HL-60 (cell line): ENCODE measurements at regions not wholly inside any gene's neighbourhood (a gene's known extent, or its start where the extent isn't known, plus 50 kb on each side); places are given as distances from the start of the nearest gene placed in this dataset.

Source experiments
- CTCF ChIP-seq: IDR thresholded peaks from one replicate; pipeline ENCODE4 v1.5.1; 2011; ENCODE audit warnings: low read length, control low read depth, inconsistent platforms; ENCODE audit not compliant: insufficient read depth
- SPI1 ChIP-seq: IDR thresholded peaks from 2 replicates; pipeline ENCODE4 v1.6.1; 2012; ENCODE audit warnings: low read depth, mild to moderate bottlenecking, borderline replicate concordance
- TF ChIP-seq, protein P1 (sequence below): IDR thresholded peaks from 2 replicates; pipeline ENCODE4 v1.6.1; 2012; ENCODE audit warnings: low read depth; ENCODE audit not compliant: insufficient replicate concordance

DNA sequence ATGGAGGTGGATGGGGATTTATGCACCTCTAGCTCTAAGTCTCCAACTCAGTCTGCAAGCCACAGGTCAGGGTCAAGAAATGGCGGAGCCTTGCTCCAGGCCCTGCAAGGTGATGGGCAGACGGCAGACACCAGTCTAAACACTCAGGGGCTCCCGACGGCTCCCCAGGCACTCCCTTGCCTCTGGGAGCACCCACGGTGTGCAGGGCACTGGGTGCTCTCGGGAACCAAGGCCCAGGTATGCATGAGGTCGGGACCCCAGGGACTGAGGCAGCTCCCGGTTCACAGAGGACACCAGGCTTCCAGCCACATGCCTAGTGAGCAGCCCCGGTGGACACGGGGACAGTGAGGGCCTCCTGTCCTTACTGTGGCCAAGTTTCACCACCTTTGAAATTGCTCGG lies 53.1 kb upstream of the TTC34 start:
- no peak for TF ChIP-seq CTCF
- TF ChIP-seq, protein P1, sequence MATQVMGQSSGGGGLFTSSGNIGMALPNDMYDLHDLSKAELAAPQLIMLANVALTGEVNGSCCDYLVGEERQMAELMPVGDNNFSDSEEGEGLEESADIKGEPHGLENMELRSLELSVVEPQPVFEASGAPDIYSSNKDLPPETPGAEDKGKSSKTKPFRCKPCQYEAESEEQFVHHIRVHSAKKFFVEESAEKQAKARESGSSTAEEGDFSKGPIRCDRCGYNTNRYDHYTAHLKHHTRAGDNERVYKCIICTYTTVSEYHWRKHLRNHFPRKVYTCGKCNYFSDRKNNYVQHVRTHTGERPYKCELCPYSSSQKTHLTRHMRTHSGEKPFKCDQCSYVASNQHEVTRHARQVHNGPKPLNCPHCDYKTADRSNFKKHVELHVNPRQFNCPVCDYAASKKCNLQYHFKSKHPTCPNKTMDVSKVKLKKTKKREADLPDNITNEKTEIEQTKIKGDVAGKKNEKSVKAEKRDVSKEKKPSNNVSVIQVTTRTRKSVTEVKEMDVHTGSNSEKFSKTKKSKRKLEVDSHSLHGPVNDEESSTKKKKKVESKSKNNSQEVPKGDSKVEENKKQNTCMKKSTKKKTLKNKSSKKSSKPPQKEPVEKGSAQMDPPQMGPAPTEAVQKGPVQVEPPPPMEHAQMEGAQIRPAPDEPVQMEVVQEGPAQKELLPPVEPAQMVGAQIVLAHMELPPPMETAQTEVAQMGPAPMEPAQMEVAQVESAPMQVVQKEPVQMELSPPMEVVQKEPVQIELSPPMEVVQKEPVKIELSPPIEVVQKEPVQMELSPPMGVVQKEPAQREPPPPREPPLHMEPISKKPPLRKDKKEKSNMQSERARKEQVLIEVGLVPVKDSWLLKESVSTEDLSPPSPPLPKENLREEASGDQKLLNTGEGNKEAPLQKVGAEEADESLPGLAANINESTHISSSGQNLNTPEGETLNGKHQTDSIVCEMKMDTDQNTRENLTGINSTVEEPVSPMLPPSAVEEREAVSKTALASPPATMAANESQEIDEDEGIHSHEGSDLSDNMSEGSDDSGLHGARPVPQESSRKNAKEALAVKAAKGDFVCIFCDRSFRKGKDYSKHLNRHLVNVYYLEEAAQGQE = no peak
- no peak for TF ChIP-seq SPI1
